ENCODE measurements at regions not wholly inside any gene's neighbourhood (a gene's known extent, or its start where the extent isn't known, plus 50 kb on each side); places are given as distances from the start of the nearest gene placed in this dataset.
"Not testable (repeated sequence)": the region's sequence is repeated elsewhere in the genome, so short reads cannot be mapped to it uniquely, and the experiment has no call there.

DNA sequence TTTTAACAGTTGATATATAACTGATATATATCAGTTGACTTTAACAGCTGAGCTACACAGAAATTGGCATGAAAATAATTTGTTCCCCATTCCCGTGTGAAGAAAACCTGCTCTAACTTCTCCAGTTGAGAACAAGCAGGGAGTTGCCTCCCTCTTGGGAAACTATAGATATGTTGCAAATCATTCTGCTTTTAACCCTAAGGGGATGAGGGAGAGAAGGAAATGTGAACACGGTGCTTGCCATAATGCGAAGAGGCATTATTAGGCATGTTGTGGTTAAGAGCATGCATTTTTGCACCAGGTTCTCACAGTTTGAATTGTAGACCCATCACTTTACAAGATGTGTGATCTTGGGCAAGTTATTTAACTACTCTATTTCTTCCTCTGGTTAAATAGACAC is 453.7 kb downstream of the TENT5A start:
- no peak for DNase-seq (ENCODE audit: low spot score)
- TF ChIP-seq CTCF (IDR thresholded peaks at IDR 0.05; ENCODE audit: extremely low read depth, missing control alignments), result no peak

DNA sequence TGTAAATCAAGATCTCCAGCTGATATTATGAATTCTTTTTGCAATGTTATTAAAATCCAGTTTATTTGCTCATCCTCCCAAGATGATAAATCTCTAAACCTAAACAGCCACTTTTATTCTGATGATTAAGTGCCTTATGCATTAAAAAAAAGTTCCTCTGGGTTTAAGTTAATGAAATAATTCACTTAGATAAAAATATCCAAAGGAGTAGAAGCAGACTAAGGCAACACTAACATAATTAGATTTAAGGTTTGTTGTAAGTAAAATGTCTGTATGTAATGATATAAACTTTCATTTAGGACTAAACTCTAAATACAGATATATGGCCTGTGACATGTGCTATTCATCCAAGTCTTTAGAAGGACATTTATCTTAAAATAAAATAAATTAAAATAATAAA is 457.2 kb downstream of the TENT5A start:
- no peak for DNase-seq (ENCODE audit: low spot score)
- TF ChIP-seq CTCF (IDR thresholded peaks at IDR 0.05; ENCODE audit: extremely low read depth, missing control alignments), result no peak

DNA sequence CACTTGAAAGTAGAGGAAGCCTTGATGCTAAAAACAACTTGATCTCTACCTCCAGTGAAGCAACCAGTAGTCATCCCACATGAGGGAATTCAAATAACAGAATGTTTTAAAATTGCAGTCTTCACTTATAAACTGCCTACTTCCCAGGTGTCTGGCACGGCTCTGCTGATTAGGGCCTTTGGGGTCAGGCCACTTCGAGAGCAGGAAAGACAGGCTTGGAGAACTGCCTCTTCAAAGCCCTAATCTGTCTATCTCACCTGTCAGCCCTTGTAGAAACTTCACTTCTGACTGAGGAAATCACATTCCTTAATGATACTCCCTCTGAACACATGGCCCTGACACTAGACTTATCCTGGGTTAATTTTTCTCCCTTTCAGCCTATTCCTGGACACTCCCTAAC is 458.6 kb downstream of the TENT5A start:
- no peak for DNase-seq (ENCODE audit: low spot score)
- TF ChIP-seq CTCF (IDR thresholded peaks at IDR 0.05; ENCODE audit: extremely low read depth, missing control alignments), result no peak

- TF ChIP-seq CTCF (IDR thresholded peaks at IDR 0.05; ENCODE audit: extremely low read depth, missing control alignments), result no peak
- no peak for DNase-seq (ENCODE audit: low spot score)
These were observed 463.3 kb downstream of the TENT5A start for GRCh38 chr6:81289229-81289628.

GRCh38 chr6:81265106-81265505 is 487.4 kb downstream of the TENT5A start:
- no peak for DNase-seq (ENCODE audit: low spot score)
- TF ChIP-seq CTCF (IDR thresholded peaks at IDR 0.05; ENCODE audit: extremely low read depth, missing control alignments), result no peak

DNA sequence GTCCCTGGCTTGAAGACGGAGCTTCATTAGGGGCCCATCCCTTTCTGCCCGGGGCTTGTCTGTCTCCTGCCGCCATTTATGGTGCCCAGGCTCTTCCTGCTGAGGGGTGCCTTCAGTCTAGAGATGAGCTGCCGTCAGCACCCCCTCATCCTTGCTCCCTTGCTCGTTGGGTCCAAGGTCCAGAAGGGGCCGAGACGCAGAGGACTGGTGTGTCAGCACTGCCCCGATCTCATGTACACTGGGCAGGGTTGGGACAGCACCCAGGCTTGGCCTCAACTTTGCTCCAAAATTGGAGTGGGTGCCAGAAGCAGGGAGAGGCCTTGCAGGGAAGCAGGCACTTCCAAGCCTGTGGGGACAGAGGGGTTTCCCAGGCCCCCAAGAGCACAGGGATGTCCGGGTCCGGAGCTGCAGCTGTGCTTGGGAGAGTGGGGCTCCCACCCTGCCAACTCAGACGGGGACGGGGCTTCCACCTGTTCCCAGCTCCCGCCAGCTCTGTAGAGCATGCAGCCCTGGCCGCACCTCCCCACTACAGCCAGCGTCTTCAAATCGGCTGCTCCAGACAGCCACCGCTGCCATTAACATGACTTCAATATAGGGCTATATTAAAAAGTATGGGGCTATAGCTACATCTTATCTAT is 488.8 kb downstream of the TENT5A start:
- TF ChIP-seq CTCF (IDR thresholded peaks at IDR 0.05; ENCODE audit: extremely low read depth, missing control alignments), result no peak
- DNase-seq (ENCODE audit: low spot score), result no peak

- DNase-seq (ENCODE audit: low spot score), result no peak
- TF ChIP-seq CTCF (IDR thresholded peaks at IDR 0.05; ENCODE audit: extremely low read depth, missing control alignments), result no peak
These were observed 489.8 kb downstream of the TENT5A start for GRCh38 chr6:81262656-81263055.

GRCh38 chr6:81256223-81256622 is 496.3 kb downstream of the TENT5A start:
- DNase-seq (ENCODE audit: low spot score), result not testable (repeated sequence)

Measured in GM20000 (cell line).